Small intestine (tissue), 7 donors: ENCODE measurements at regions not wholly inside any gene's neighbourhood (a gene's known extent, or its start where the extent isn't known, plus 50 kb on each side); places are given as distances from the start of the nearest gene placed in this dataset.

Experiments used
- DNase-seq, 2 donors: peaks; one replicate each; pipeline versions ENCODE4 v3.0.0 to v3.0.0-alpha.2; 2013
- FAIRE-seq: peaks from 2 replicates; lab custom pipeline; 2012; peaks lifted over from hg19 to GRCh38; lab: Jason Lieb, UNC
- H3K27ac ChIP-seq, 3 donors: one replicate each; pipeline ENCODE4 v1.5.1; 2013; ENCODE audit warnings: low read length in 2 of 3, mild to moderate bottlenecking in 2 of 3, control low read depth in 1 of 3, inconsistent platforms in 1 of 3, low read depth in 1 of 3, moderate library complexity in 1 of 3
- H3K27me3 ChIP-seq, 3 donors: one replicate each; pipeline ENCODE4 v1.6.1; 2013; ENCODE audit warnings: low read length in 3 of 3, inconsistent platforms in 1 of 3; ENCODE audit not compliant: control insufficient read depth in 3 of 3, insufficient read depth in 3 of 3
- H3K36me3 ChIP-seq, 3 donors: one replicate each; pipeline ENCODE4 v1.6.1; 2013; ENCODE audit warnings: low read length in 3 of 3, inconsistent platforms in 1 of 3, low read depth in 1 of 3, mild to moderate bottlenecking in 1 of 3, moderate library complexity in 1 of 3; ENCODE audit not compliant: control insufficient read depth in 3 of 3, insufficient read depth in 2 of 3
- H3K4me1 ChIP-seq, 3 donors: one replicate each; pipeline ENCODE4 v1.6.1; 2013; ENCODE audit warnings: low read length in 2 of 3, inconsistent platforms in 1 of 3, low read depth in 1 of 3, mild to moderate bottlenecking in 1 of 3, moderate library complexity in 1 of 3; ENCODE audit not compliant: control insufficient read depth in 3 of 3, insufficient read depth in 2 of 3
- H3K4me3 ChIP-seq, 3 donors: one replicate each; pipeline ENCODE4 v1.5.1; 2013; ENCODE audit warnings: low read length in 3 of 3, control low read depth in 1 of 3, inconsistent platforms in 1 of 3, low read depth in 1 of 3, mild to moderate bottlenecking in 1 of 3, moderate library complexity in 1 of 3
- H3K9me3 ChIP-seq, 2 donors: one replicate each; pipeline ENCODE4 v1.6.1; 2013; ENCODE audit warnings: low read depth in 1 of 2, low read length in 1 of 2; ENCODE audit not compliant: control insufficient read depth in 2 of 2, insufficient read depth in 1 of 2
- WGBS, 3 donors: extraction: QIAGEN DNeasy Blood & Tissue Kit; methylation state at CpG; one replicate each; pipeline ENCODE4 v1.1.7; 2013; 5-methylcytosine and 5-hydroxymethylcytosine counted together
- donor health status: healthy with polysubstance abuse.
- donor health status: control.
- donor health status: control.
- donor health status: Bipolar disorder and iron deficiency.
- donor health status: healthy.

GRCh38 chr13:86974251-86974994 lies 696.7 kb upstream of the SLITRK5 start:
- H3K36me3 ChIP-seq, result no peaks in the 10 kb centered on the region
- H3K4me1 ChIP-seq, result no peaks in the 10 kb centered on the region
- no peaks in the 10 kb centered on the region for H3K9me3 ChIP-seq
- no peak overlapping the region for H3K4me3 ChIP-seq
- no peak for DNase-seq
- FAIRE-seq, result no peak
- no peaks in the 10 kb centered on the region for H3K27me3 ChIP-seq
- H3K27ac ChIP-seq, result no peak overlapping the region
- WGBS, 3 donors, result 69 to 76% (median 73%) methylated on average over 7 of the region's 7 CpGs

- DNase-seq (no peak), FAIRE-seq (no peak)
- H3K4me1 ChIP-seq, result no peaks in the 10 kb centered on the region
- no peaks in the 10 kb centered on the region for H3K9me3 ChIP-seq
- no peak overlapping the region for H3K27ac ChIP-seq
- 79 to 91% (median 82%) methylated on average over 1 of the region's 1 CpG for WGBS, 3 donors
- no peaks in the 10 kb centered on the region for H3K36me3 ChIP-seq
- no peaks in the 10 kb centered on the region for H3K27me3 ChIP-seq
- no peak overlapping the region for H3K4me3 ChIP-seq
Measured at GRCh38 chr13:86974995-86975328, 696.2 kb upstream of the SLITRK5 start.

- no peak overlapping the region for H3K4me3 ChIP-seq
- H3K9me3 ChIP-seq, result no peaks in the 10 kb centered on the region
- 75 to 84% (median 75%) methylated on average over 4 of the region's 4 CpGs for whole genome bisulfite sequencing, 3 donors
- H3K27me3 ChIP-seq, result no peaks in the 10 kb centered on the region
- no peak for DNase-seq
- no peaks in the 10 kb centered on the region for H3K4me1 ChIP-seq
- H3K36me3 ChIP-seq, result no peaks in the 10 kb centered on the region
- no peak for FAIRE-seq
- no peak overlapping the region for H3K27ac ChIP-seq
Measured at GRCh38 chr13:86976521-86977324, 694.4 kb upstream of the SLITRK5 start.

GRCh38 chr13:86986448-86986847 lies 684.7 kb upstream of the SLITRK5 start:
- DNase-seq (peak in 1 of 2 donors; percentile 1), FAIRE-seq (no peak)
- WGBS, 3 donors, result 13 to 31% (median 16%) methylated on average over 4 of the region's 4 CpGs
- Histone ChIP-seq H3K9me3 (no peaks in the 10 kb centered on the region), H3K4me1 (no peaks in the 10 kb centered on the region), H3K4me3 (no peak overlapping the region), H3K27ac (no peak overlapping the region), H3K27me3 (no peaks in the 10 kb centered on the region), H3K36me3 (no peaks in the 10 kb centered on the region)

GRCh38 chr13:86992251-86992650 lies 678.9 kb upstream of the SLITRK5 start:
- Histone ChIP-seq H3K4me1 (no peaks in the 10 kb centered on the region), H3K27me3 (no peaks in the 10 kb centered on the region), H3K4me3 (no peak overlapping the region), H3K9me3 (peaks cover 0 to 5% of the 10 kb centered on the region in 2 donors), H3K36me3 (no peaks in the 10 kb centered on the region), H3K27ac (no peak overlapping the region)
- DNase-seq (no peak), FAIRE-seq (no peak)

- no peaks in the 10 kb centered on the region for H3K4me1 ChIP-seq
- peaks cover 0 to 2% of the 10 kb centered on the region in 2 donors for H3K9me3 ChIP-seq
- FAIRE-seq, result no peak
- no peaks in the 10 kb centered on the region for H3K36me3 ChIP-seq
- H3K4me3 ChIP-seq, result no peak overlapping the region
- no peak for DNase-seq
- no peaks in the 10 kb centered on the region for H3K27me3 ChIP-seq
- H3K27ac ChIP-seq, result no peak overlapping the region
Measured at GRCh38 chr13:87003265-87003664, 667.9 kb upstream of the SLITRK5 start.

GRCh38 chr13:87005511-87005910 lies 665.7 kb upstream of the SLITRK5 start:
- 88 to 93% (median 90%) methylated on average over 2 of the region's 2 CpGs for WGBS, 3 donors
- H3K4me1 ChIP-seq, result no peaks in the 10 kb centered on the region
- H3K9me3 ChIP-seq, result peaks cover 0 to 3% of the 10 kb centered on the region in 2 donors
- no peak for DNase-seq
- H3K27ac ChIP-seq, result no peak overlapping the region
- H3K27me3 ChIP-seq, result no peaks in the 10 kb centered on the region
- no peak overlapping the region for H3K4me3 ChIP-seq
- no peak for FAIRE-seq
- no peaks in the 10 kb centered on the region for H3K36me3 ChIP-seq

GRCh38 chr13:87035526-87035925 lies 635.6 kb upstream of the SLITRK5 start:
- Histone ChIP-seq H3K9me3 (peaks cover 0 to 5% of the 10 kb centered on the region in 2 donors), H3K4me3 (no peak overlapping the region), H3K36me3 (no peaks in the 10 kb centered on the region), H3K27ac (no peak overlapping the region), H3K27me3 (no peaks in the 10 kb centered on the region), H3K4me1 (no peaks in the 10 kb centered on the region)
- FAIRE-seq (no peak), DNase-seq (no peak)
- WGBS, 3 donors, result 83 to 86% (median 83%) methylated on average over 7 of the region's 7 CpGs
